ENCODE measurements at regions not wholly inside any gene's neighbourhood (a gene's known extent, or its start where the extent isn't known, plus 50 kb on each side); places are given as distances from the start of the nearest gene placed in this dataset.
A peak's percentile ranks its signal among the peaks of the same experiment; 100 is the strongest.

DNA sequence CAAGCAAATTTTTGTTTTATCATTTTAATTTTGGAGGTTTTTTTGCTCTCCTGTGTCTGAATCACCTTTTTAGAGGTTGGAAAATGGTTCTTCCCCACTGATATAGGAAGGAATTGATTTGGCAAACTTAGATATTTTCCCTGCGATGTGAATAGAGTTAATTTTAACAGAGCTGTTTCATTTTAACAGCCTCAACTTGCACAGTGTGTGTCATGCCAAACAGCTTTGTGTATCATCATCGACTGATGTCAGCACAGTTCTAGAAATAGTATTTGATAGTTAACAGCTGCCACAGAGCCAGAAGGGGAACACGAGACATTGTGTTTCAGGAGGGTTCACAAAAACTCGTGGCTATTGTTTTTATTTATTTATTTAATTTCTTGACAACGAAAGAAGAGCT is 243.1 kb upstream of the FOXN3 start:
- DNase-seq = no peak

DNA sequence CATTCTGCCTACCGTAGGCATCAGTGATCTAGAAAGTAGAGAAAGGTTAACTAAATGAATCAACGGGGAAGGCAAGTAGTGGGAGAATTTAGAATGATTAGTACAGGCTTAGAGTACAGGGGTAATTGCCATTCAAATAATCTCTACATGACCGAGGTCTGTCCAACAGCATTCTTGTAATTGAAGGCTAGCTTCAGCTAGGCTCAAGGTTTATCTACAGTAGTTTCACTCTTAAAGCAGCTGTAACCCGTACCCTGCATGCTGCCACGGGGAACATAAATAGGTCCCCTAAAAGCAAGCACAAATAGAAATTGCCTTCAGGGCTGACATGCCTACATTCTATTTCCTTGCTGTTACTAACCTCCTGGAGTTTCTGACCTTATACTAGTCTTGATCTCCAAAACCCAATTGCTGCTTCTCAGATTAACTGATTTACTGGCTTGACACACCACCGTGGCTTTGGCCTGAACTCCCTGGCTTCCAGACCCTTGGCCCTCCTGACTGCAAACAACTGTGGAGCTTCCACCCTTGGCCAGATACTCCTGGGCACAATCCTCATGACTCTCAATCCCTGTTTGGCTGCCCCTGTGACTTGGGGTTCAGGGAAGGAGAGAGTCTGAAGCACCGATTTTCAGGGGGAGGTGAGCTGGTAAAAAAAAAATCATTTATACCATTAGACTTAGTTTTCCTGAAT is 242.1 kb upstream of the FOXN3 start:
- DNase-seq = no peak

DNA sequence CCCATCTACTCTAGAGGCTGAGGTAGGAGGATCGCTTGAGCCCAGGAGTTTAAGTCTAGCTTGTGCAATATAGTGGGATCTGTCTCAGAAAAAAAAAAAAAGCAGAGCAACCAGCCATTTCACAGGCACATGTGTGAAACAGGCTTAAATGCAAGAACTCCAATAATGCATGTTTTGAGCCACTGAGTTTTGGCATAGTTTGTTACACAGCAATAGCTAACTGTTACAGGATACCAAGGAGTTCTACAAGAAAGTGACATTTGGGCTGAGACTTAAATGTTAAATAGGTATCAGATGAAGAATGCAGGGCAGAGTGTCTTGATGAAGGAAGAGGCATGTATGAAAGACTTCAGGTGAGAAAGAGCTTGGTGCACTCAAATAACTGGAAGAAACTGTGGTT is 240.0 kb upstream of the FOXN3 start:
- DNase-seq = no peak

DNA sequence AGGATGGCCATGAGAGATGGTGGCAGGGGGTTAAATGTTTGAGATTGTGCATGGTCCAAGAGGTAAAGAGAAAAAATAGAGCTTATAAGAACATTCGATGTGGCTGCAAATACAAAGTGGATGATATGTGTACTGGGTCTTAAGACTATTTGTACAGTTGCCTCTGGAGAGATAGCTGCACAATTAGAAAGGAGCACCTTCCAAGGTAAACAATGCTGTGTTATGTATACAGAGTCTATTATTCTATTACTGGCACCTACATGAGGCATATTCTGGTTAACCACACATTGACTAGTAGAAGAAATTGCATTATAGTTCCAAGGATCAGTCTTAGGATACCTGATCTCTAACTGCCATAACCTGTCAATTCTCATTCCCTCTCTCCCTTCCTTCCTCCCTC is 238.0 kb upstream of the FOXN3 start:
- DNase-seq = no peak

DNA sequence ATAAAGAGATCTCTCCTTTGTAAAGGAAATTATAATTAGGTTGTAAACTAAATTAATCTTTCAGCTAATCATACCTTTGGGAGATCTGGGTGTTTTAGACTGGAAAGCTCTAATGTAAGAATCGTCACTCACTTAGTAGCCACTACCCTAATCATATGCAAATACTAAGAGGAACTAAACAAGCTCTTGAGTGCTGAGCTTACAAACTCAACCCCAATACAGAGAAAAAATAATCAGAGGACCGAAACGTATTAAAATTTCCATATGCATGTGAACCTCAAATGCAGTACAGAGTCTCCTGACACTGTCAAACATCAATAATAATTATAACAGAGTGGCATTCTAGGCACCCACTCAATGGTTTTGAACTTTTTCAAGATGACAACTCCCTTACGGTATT is 235.3 kb upstream of the FOXN3 start:
- DNase-seq = no peak

DNA sequence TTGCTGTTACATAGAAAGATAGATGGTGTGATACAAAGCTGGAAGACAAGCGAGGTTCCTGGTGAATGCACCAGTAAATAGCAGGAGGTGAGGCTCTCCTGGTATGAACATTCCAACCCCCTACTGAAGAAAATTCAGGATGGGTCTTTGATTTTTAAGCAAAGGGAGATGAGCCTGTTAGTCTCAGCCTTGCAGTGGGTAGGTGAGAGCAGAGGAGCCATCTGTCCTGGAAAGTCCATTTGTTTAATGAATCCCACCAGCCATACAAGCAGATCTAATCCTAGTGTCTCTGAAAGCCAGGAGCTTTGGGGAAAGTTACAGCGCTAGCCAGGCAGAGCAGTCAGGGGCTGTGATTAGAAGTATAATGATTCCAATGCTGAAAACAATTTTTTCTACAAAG is 234.8 kb upstream of the FOXN3 start:
- no peak for DNase-seq

DNA sequence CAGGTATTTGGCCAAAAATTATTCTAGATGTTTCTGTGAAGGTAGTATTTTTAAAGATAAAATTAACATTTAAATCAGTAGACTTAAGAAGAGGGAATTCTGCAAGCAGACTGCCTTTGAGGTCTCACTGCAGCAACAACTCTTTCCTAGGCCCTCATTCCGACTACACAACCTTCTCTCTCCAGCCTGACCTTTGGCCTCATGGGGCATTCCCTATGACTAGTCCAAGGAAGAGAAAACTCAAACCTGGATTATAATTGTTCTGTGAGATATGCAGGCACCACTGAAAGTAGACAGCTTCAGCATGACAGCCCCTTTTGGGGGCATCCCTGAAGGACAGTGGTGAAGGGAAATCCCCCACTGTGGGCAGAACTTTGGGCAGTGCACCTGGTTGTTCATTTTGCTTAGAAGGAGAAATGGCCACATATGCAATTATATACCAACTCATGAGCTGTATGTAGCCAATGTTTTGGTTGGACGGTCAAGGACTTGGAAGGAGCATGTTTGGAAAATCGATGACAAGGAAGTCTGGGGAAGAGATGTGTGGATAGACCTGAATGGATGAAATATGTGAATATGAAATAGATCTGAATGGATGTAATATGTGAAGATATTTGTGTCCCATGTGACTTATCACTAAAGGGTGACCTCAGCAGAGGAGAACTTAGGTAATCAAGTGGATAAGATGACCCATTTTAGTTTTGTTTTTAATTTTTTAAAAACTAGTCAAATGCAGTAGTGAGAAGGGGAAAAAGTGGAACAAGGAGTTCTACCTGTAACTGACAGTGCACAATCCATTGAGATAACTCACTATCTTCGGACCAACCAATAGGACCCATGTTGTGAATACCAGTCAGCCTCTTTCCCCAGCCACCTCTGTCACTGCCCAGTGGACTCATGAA is 233.3 kb upstream of the FOXN3 start:
- DNase-seq = no peak

DNA sequence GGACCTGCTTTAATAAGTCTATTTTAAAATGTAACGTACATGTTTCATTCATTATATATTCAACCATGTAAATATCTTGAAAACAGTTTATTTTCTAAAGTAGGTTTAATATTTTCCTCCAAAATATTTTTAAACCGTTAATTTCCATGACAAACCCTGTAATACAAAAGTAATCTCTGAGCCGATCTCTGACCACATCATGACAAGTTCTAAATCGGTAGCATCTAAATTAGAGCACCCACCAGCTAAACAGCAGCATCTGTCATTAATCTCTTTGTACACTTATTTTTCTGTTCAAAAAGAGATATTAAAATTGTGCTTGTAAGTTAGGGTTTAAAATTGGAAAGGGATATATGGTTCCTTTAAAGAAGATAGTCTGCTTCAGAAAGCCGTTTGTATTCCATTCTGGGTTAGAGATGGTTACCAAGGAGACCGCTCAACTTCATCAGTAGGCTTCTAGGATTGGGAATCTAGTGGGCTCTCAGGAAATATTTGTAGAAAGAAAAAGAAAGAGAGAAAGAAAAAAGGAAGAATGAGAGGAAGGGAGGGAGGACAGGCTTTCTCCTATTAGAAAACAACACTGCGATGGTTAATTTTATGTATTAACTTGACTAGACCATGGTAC is 232.5 kb upstream of the FOXN3 start:
- no peak for DNase-seq

DNA sequence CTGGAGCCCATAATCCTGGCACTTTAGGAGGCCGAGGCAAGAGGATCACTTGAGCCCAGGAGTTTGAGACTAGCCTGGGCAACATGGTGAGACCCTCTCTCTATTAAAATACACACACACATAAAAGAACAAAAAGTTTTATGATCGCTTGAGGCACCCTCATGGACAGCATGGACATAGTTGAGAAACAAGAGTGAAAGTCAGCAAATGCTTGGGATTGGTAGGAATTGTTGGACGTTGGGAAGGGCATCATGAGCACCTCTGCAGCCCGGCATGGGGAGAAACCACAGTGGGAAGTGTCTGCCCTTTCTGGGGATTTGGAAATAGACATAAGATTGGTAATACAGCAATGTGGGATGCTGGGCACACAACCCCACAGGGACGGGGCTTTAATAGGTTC is 231.9 kb upstream of the FOXN3 start:
- no peak for DNase-seq

DNA sequence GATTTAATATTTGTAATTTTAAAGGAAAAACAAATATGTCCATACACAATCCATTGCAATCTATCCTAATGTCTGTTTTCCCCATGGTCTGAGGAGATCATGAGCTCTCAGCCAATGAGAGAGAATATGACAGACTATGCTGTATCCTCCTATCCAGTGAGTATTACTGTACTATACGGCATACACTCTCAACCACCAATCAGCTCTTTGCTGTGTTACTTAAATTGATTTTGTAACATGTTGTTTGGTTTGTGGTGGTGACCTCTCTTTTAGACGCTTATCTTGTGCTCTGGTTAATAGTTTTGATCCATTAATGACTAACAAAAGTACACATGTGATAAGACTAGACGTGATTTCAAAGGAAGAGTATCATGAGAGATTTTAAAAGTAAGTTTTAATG is 231.5 kb upstream of the FOXN3 start:
- DNase-seq = no peak

DNA sequence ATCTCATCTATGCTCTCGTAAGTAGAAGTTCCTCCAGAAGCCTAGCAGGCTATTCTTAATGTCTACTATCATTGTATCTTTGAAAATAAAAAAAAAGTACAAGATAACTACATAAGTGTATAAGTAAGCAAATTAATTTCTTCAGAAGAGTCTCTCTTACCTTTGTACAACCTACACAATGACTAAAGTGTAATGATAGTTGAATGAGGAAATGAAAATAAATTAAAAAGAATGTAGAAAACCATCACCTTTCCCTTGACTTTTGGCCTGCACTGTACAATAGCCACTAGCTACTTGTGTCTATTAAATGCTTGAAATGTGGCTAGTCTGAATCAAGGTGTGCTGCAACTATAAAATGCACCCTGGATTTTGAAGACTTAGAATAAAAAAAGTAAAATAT is 229.9 kb upstream of the FOXN3 start:
- no peak for DNase-seq

DNA sequence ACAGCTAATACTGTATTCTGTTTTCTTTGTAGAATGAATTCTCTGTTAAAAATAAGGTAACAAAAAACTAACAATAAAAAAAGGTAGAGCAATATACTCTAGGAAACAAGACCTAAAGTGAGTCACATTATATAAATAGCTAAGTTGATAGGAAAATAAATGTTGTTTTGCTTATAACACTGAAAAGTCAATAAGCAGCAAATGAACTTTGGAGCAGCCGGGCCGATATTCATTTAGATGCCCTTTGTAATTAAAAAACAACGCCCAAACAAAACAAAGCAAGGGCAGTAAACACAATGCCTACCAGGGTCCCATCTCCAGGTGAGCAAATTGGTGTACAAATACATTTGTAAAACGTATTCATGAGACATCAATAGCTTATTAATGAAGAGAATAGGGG is 227.6 kb upstream of the FOXN3 start:
- DNase-seq = no peak

DNA sequence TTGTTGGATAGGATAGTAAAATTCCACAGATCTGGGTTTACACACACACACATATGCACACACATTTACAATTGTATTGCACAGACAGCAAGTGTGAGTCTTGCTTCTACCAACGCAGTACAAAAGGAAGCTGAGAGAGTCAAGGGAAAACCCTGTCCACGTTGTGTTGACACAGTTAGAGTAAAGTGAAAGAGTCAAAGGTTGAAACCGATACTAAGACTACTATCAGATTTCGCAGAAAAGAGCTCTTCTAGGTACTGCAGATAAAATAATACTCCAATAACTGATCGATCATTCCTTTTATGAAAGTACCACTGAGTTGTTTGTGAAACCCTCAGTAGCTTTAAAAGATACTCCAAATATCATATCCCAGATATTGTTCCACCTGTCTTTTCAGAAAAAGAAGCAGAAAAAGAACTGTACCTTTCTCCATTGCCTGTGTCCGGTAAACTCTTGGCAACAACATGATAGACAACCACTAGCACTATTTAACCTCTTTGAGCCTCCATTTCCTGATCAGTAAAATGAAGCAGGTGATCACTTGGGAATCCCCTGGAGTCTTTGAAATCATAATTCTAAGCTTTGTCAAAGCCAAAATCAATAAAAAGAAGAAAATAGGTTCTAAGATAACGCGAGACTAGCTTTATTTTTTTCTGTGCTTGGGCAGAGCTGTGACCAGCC is 224.6 kb upstream of the FOXN3 start:
- peak; percentile 31 for DNase-seq

DNA sequence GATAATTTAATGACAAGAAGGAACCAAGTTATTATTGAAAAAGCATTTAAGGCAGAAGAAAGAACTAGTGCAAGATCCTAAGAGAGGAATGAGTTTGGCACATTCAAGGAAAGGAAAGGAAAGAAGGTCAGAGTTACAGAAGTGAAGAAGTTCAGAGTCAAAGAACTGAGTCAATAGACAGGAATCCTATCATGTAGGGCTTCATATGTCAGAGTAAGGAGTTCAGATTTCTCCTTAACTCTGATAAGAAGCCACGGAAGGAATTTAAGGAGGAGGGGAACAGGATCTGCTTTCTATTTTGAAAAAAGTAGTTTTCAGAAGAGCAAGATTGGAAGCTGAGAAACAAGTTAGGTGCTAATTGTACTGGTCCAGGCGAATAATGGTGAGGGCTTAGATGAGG is 223.1 kb upstream of the FOXN3 start:
- no peak for DNase-seq

DNA sequence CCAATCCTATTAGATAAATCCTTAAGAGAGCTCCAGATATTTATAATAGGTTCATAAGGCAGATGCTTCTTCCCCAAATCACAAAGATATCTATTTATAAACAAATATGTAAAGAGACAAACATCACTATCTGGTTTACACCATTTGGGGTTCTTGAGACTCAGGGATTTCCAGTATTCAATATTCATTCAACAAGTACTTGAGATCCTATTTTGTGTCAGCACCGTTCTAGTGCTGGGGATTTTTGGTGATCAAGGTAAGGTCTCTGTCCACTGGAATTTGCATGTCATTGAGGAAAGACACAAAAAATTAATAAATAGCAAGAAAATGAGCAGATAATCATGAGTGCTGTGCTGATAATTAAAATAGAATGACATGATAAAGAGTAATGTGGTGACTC is 222.7 kb upstream of the FOXN3 start:
- DNase-seq = no peak

DNA sequence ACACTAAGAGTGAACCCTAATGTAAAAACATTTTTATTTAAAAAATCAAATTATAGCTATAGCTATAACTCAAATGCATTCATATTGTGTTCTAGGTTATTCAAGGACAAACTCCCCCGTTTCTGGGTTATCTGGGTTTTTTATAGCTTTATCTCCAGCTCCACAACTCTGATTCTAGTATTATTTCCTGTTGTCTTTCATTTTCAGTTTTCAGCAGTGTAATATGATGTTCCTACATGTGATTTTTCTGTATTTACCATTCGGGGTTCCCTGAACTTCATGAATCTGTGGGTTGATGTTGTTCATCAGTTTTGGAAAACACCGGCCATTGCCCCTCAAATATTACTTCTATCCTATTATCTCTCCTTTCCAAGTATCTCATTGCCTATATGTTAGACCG is 221.9 kb upstream of the FOXN3 start:
- DNase-seq = no peak

DNA sequence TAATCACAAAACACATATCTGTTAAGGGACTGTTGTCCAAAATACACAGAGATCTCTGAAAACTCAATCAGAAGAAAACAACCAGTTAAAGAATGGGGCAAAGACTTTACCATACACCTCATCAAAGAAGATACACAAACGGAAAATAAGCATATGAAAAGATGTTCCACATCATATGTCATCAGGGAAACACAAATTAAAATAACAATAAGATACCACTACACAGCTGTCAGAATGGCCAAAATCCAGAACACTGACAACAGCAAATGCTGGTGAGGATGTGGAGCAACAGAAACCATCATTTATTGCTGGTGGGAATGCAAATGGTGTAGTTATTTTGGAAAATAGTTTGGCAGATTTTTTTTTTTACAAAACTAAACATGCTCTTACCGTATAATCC is 220.5 kb upstream of the FOXN3 start:
- DNase-seq = no peak

DNA sequence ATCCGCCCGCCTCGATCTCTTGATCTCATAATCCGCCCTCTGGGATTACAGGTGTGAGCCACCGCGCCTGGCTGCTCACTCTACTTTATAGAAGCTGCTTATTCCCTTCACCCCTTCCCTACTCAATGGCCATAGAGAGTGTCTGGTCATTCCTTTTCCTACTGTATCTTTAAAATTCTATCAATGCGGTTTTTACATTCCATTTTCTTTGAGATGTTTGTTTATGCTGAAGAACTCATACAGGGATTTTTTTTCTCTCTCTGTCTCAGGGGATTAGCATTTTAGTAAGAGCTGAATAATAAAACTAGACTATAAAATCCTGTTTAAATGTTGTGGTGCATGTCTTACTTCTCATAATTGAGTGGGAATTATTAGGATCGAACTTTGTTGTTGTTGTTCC is 218.6 kb upstream of the FOXN3 start:
- no peak for DNase-seq

DNA sequence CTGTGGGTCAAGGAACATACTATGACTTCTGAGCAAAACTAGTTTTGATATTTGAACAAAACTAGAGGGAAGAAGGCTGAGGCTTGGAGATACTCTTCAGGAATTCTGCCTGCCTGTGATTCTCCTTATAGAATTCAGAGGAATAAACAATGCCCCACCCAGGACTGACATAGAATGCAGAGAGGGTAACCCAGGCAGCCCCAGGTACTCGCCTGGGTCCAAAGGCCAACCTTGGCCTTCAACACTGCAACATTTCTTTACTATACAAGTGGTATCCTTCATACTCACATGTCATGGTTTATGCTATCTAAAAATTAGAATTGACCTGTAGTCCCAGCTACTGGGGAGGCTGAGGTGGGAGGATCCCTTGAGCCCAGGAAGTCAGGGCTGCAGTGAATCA is 217.0 kb upstream of the FOXN3 start:
- DNase-seq = no peak

DNA sequence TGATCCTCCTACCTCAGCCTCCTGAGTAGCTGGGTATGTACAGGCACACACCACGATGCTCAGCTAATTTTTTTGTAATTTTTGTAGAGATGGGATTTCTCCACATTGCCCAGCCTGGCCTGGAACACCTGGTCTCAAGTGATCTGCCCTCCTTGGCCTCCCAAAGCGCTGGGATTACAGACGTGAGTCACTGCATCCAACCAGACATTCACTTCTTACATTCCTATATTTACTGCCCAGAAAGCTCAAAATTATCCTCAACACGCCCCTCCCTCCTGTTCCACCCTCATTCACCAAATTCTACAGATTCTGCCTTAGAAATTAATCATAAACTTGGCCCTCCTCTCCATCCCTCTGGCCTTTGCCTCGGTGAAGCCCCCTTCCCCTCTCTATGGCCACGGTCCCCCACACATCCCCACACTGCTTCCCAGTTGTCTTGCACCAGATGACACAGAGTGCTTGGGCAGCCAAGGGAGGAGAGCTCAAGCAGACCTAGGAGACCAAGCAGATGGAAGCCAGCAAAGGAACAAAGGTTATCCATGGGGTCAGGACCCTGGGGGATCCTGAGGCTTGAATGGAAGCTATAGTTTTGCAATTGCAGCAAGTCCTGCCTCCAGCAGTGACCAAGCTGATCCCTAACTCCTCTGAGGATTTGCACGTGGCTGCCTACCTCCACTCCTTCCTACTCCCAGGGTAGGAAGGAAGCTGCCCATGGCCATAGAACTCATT is 213.2 kb upstream of the FOXN3 start:
- no peak for DNase-seq

DNA sequence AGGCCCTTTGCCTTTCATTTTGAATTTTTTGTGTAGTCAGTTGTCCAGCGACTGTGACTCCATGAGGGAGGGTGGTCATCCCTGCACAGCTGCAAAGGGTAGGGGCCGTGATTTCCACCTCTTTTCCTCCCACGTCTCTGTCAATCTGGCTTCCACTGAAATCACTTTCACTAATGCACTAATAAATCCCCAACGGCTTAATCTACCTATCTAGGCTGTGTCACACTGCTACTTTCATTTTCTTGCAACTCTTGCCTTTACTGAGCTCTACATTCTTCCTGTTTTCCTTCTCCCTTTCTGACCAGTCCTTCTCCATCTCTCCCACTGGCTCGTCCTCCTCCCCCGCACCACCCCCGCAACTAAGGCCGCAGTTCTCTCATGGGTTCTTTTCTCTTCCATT is 212.3 kb upstream of the FOXN3 start:
- DNase-seq = no peak

DNA sequence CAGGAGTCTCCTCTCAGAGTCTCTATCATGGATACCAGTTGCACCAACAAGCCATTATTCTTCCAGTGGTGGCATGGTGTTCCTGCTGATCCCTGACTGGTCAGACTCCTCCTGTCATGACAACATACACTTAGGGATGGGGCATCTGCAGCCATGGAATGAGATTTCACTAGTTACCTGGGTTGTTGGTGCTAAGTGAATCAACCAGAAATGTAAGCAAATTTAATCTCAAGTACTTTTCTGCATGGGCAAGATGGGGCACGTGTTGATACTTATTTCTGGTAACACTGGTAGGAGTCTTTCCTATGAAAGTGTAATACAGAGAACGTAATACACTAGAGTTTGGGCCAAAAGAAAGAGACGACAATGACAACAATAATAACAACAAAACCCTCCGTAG is 211.5 kb upstream of the FOXN3 start:
- no peak for DNase-seq

DNA sequence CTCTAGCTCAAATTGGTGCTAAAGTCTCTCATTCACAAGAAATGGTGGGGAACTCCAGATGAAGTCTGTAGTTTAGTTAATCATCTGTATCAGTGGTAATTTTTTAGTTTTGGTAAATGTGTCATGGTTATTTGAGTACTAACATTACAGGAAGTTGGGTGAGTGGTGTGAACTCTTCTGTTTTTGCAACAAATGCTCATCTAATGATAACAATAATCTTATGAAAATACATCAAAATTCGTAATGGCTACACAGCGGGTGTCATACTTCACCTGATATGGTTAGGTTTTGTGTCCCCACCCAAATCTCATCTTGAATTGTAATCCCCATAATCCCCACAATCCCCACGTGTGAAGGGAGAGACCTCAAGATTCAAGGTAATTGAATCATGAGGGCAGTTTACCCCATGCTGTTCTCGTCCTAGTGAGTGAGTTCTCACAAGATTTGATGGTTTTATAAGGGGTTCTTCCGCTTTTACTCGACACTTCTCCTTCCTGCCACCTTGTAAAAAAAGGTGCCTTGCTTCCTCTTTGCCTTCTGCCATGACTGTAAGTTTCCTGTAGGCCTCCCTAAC is 209.3 kb upstream of the FOXN3 start:
- peak; percentile 33 for DNase-seq

Measured in CD4-positive, alpha-beta T cell treated with Interleukin-15 for 1 hour (primary cell).